T-helper 9 cell (primary cell): ENCODE measurements at regions not wholly inside any gene's neighbourhood (a gene's known extent, or its start where the extent isn't known, plus 50 kb on each side); places are given as distances from the start of the nearest gene placed in this dataset.
"Not testable (repeated sequence)": the region's sequence is repeated elsewhere in the genome, so short reads cannot be mapped to it uniquely, and the experiment has no call there.

Source experiments
- DNase-seq: peaks from one replicate; pipeline ENCODE4 v3.0.0-alpha.2; 2020

GRCh38 chr10:123221418-123221817, 67.2 kb downstream of the BUB3 start:
- DNase-seq, result no peak

DNA sequence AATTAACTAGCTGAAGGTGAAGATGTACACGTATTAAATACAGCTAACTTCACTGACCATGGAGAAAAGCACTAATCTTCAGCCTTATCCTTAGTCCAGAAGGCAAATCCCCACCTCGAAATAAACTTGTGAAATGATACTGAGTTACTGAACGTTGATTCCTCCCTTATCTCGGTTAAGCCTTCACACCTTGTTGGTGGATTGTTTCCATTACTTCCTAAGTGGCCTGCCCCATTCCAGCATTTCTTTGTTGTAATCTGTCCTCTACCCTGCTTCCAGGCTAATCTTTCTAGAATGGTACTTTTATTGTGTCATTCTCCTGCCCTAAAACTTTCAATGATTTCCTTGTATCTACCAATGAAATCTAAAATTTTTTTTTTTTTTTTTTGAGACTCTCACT, 68.6 kb downstream of the BUB3 start:
- DNase-seq, result no peak

GRCh38 chr10:123227706-123228105, 73.5 kb downstream of the BUB3 start:
- DNase-seq, result no peak

DNA sequence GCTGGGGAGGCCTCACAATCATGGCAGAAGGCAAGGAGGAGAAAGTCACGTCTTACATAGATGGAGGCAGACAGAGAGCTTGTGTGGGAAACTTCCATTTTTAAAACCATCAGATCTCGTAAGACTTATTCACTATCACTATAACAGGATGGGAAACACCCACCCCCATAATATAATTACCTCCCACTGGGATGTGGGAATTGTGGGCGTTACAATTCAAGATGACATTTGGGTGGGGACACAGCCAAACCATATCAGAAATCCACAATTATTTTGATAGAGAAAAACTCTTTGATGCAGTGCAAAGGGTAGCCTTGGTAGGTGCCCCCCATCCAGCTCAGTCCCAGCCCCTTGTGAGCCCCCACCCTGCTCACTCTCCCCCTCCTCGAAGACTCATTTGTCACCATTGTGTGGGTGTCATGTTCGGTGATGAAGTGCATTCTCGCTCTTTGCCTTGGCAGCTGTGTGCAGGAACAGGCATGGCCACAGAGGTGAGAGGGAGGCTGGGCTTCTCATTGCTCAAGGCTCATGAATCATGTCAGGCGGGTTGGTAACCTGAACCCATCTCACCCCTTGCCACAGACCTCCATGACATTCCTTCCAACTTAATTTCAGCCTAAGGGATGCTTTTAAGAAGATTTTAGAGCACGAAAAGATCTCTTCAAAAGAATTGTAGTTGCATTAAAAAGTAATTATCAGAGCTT, 75.9 kb downstream of the BUB3 start:
- DNase-seq, result no peak

DNA sequence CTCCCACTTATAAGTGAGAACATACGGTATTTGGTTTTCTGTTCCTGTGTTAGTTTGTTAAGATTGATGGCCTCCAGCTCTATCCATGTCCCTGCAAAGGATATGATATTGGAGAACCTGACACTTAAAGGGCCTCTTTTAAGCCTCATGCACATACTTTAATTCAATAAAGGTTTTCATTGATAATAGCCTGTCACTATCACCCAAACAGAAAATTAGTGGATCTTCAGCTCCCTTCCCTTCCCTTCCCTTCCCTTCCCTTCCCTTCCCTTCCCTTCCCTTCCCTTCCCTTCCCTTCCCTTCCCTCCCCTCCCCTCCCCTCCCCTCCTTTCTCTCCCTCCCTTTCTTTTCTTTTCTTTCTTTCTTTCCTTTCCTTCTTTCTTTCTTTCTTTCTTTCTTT, 78.7 kb downstream of the BUB3 start:
- not testable (repeated sequence) for DNase-seq

DNA sequence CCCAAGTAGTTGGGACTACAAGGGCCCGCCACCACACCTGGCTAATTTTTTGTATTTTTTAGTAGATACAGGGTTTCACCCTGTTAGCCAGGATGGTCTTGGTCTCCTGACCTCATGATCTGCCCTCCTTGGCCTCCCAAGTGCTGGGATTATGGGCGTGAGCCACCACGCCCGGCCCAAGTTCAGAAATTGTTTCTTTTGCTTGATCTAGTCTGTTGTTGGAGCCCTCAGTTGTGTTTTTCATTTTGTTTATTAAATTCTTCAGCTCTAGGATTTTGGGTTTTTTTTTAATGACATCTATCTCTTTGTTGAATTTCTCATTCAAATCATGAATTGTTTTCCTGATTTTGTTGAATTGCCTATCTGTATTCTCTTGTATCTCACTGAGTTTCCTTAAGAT, 80.8 kb downstream of the BUB3 start:
- not testable (repeated sequence) for DNase-seq

DNA sequence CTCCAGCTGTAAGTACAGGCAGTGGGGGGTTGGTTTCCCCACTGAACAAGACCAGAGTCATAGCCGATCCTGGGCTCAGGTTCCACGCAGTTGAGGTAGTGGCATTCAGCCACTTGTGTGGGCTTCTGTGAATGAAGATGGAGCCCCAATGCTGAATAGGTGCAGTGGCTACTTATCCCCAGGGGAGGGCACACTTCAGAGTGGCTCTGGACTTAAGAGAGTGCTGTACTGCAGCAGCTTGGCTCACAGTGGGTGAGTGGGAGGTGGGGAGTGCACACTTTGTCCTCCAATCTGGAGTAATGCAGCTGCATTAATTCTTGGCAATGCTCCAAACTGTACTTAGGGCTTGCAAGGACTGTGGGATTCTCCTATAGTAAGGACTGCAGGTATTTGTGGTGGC, 81.9 kb downstream of the BUB3 start:
- no peak for DNase-seq

- DNase-seq, result no peak
Observed at GRCh38 chr10:123240250-123240649, 86.0 kb downstream of the BUB3 start.

DNA sequence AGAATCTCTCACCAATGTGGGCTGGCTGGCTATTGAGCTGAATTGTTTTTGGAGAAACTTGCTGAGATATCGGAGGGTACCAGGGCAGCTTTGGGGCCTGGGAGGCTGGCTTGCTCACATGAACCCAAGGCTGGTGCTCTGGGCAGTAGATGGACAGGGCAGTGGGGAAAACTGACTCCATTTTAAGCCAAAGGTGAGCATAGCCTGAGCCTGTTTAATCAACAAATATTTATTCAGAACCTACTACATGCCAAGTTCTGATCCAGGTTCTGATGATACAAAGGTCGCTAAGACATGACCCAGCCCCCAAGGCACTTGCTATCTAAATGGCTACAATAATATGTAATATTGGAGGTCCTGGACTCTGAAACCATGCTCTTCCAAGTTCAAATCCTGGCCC, 86.6 kb downstream of the BUB3 start:
- no peak for DNase-seq

DNA sequence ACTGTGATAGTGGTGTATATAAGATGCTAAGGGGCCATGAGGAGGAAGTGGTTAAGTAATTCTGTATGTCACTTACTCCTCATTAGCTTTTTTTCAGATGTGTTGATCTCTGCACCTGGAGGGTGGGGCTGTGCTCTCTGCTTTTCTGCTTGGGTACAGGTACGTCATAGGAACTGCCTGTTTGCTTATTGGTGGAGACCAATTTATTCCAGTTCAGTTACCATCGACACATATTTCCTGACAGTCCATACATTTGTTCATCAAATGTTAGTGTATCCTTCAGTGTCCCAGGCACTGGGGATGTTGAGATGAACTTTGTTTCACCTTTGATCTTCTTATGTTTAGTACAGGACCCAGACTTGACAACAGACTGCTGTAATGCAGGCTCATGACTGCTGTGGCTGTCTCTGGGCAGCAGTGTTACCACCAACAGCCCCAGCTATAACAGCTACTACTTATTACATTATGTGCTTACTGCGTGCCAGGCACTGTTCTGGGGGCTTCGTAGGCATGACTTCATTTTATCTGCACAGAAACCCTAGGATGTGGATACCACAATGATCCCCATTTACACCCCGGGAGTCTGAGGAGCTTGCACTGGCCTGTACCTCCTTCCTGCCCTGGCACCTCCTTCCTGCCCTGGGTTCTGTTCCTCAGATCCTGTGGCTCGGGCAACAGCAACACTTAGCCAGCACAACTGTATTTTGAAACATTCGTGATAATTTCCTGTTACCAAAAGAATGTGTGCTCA, 87.4 kb downstream of the BUB3 start:
- DNase-seq, result peak; percentile 38

DNA sequence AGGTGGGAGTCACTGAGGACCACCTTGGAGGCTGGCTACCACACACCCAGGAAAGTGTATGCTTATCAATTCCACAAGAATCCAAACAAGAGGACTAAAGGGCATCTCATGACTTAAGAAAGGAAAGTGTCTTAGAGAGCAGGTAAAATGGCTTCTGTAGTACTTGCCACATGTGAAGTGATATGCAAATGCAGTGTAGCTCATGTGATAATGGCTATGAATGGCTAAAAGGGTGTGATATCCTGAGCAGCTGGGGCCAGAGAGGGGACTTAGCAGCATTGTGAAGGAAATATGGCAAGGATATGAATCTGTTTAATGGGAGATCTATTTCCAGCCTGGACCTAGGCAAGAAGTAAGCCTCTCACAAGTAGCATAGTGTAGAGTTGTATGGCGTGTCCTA, 90.5 kb downstream of the BUB3 start:
- DNase-seq, result no peak

DNA sequence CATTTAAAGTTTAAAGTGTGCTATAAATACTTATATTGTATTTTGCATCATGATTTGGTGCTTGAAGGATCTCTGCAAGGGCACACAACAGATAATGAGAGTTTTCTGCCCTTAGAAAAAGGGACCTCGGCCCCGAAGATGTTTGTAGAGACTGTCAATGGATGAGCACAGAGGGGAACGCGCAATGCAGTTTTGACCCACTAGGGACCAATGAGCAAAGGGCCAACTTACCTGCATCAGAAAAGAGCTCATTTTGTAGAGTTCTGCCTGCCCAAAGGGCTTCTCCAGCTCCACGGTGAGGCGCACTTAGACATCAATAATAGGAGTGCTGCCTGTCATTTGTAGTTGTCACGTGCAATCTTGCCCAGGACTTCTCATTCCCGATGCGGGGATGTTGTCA, 91.1 kb downstream of the BUB3 start:
- DNase-seq, result no peak

- no peak for DNase-seq
Observed at GRCh38 chr10:123249894-123250293, 95.7 kb downstream of the BUB3 start.

DNA sequence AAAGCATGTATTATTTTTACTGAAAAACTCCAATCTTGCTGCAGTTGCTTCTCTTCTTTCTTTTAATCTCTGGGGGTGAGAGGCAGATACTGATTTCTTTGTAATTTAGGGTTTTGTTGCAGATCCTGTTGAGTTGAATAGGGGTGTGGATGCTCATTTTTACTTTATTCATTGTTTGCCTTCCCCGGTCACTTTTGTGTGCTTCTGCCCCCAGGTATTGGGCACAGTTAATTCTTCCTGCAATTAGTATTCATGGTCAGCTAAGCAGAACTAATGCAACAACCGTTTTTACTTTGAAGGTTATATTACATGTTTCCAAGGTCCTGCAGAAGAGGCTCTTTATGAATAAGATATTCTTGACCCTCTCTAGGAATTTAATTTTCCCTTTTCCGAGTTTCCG, 96.4 kb downstream of the BUB3 start:
- no peak for DNase-seq

DNA sequence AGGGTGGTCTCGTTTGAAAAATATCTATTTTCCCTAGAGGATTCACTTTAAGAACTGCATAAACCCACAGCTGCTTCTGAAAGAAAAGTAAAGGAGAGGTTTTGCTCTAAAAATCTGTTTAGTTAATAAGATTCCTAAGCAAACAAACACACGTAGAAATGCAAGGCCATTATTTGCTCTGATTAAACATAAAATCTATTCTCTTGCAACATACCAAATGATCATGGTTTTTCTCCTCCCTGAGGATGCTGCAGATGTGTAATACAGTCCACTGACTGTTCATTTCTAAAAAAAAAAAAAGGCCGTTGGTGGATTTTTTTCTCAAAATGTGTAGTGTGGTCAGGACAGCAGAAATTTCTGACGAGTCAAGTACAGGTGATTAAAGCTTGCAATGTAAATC, 98.6 kb downstream of the BUB3 start:
- DNase-seq, result no peak

- not testable (repeated sequence) for DNase-seq
Observed at GRCh38 chr10:123254343-123254742, 100.1 kb downstream of the BUB3 start.

DNA sequence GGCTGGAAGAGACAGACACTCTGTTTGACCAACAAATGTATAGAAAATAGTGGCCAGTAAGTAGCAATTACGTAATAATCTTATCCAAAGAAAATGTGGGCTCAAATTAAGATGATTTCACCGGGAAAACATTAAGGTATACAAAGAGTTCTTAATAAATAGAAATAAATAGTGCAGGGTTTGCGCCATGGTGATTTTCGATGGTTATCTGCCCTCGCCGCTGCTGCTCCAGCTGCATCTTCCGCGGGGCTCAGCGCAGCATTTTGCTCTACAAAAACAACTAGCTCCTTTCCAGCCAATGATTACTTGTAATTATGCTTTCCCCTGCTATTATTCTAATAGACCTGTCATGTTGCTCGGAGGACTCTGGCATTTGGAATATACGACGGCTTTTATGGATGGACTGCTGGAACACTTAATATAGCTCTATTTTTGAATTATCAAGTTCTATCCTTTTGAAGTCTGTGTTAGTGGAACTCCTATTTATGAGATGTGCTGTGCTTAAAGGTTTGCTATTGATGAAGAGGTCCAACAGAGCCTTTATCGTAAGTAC, 103.8 kb downstream of the BUB3 start:
- DNase-seq, result no peak

DNA sequence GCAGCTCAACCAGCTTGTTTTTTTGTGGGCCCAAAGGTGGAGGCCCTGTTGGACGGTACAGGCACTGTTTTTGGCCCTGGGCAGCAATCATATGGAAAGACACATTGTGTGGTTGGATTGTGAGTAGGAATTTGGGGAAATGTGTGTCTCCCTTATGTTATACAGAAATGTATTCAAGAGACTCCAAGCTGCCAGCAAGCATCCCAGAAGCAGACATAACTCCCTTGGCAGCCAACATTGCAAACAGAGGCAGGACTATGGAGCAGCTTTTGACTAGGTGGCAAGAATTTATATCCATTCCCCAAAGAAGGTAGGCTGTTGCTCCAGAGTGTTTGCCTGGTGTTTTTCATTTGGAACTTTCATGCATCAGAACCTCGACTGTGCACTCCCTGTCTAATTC, 104.9 kb downstream of the BUB3 start:
- no peak for DNase-seq

GRCh38 chr10:123259791-123260190, 105.6 kb downstream of the BUB3 start:
- DNase-seq, result no peak

GRCh38 chr10:123262456-123262855, 108.3 kb downstream of the BUB3 start:
- no peak for DNase-seq

DNA sequence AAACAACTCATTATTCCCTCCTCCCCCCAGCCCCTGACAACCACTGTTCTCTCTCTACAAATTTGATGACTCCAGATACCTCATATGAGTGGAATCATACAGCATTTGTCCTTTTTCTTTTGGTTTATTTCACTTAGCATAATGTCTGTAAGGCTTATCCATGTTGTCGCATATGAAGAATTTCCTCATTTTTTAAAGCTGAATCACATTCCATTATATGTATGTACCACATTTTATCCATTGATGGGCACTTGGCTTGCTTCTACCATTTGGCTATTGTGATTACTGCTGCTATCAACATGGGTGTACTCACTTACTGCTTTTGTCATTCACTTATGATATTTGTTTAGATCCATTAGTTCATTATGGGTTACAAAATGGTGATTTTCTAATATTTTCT, 112.8 kb downstream of the BUB3 start:
- no peak for DNase-seq

- no peak for DNase-seq
Observed at GRCh38 chr10:123269017-123269552, 114.9 kb downstream of the BUB3 start.

- DNase-seq, result no peak
Observed at GRCh38 chr10:123269675-123270074, 115.5 kb downstream of the BUB3 start.

- DNase-seq, result no peak
Observed at GRCh38 chr10:123270221-123270620, 116.0 kb downstream of the BUB3 start.
